ENCODE measurements at regions not wholly inside any gene's neighbourhood (a gene's known extent, or its start where the extent isn't known, plus 50 kb on each side); places are given as distances from the start of the nearest gene placed in this dataset.
A peak's percentile ranks its signal among the peaks of the same experiment; 100 is the strongest.

DNA sequence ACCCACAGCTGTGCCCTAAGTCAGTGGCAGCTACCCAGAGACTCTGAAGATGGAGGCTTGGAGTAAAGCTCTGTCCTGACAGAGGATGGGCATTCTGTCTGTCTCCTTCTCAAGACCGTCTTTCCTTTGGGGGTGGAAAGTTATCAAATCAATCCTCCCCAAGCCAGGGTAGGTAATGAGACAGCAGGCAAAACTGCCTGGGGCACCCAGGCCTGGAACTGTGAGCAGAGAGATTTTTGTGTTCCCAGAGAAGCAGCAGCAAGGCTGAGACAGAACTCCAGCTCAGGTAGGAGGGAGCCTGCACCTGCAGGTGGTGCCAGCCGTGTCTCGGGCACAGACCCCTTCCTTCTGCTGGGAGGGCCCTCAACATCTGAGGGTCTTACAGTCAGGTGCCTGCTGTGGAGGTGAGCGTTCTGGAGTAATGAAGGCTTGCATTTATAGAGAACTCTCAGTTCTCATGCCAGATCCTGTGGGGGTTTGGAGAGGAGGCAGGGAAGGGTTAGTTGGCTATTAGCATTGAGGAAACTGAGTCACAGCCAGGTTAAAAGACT is 95.6 kb downstream of the RIPK4 start:
- no peak for DNase-seq

DNA sequence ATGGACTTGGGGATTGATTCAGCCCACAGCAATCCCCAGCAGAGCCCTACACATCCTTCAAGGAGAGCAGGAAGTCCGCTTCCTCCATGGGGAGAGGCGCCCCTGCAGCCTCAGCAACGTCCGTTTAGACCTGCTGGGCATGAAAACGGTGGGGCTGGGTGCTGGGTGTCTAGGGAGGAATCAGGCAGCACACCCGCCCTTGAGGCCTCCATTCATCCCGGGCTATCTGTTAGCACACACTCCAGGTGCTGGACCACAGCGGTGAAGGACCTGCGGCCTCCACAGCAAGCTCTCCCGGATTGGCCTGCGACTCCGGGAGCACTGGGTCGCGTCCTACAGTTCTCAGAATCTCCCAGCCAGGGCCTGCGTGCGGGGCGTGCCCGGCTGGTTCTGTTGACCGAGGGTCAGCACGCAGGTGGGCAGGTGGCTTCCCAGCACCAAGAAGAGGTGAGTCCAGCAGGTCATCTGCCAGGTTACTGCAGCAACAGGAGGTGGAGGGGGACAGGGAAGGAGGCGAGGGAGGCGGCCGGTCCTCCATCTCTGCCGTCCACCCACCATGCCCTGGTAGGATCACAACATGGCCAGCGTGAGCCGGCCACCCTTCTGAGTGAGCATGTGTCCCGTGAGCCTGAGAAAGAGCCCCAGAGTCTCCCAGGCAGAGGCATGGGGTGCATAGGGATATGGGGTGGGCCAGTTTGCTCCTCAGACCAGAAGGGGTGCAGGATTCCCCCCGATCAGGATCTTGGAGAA is 96.6 kb downstream of the RIPK4 start:
- no peak for DNase-seq

DNA sequence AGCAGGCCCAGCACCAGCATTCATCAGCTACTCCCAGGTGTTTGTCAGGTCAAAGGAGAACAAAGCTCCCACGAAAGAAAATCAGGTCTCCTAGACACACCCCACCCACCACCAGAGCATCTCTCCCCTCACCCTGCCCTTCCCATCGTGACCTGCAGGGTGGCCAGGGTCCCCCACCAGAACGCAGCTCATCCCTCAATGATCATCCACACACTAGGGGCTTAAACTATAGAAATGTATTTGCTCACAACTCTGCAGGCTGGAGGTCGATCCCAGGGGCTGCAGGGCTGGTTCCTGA is 97.4 kb downstream of the RIPK4 start:
- DNase-seq, result no peak

- DNase-seq, result no peak
Measured at GRCh38 chr21:41668686-41669532, 97.9 kb downstream of the RIPK4 start.

DNA sequence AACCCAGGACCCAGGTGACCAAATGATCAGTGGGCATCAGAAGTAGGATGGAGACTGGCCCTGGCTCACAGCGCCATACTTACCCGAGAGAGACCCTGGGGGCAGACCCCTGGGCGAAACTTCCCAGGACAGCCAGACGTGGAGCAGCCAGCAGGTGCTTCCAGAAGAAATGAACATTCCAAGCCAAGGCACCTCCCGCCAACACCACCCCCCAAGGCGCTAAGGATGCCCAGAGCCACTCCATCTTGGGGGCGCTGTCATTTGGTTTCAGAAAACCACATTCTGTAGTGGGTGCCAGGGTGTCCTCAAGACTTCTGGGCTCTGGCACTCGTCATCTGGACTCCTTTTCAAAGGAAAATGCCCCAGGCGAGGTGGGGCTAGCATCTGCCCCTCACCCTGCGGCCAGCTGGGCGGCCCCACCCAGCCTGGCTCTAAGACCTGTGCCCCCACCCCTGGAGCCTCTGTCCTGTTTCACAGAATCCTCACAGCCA is 98.8 kb downstream of the RIPK4 start:
- no peak for DNase-seq

- DNase-seq, result no peak
Measured at GRCh38 chr21:41667136-41667535, 99.7 kb downstream of the RIPK4 start.

- DNase-seq, result peak in 1 of 2 donors; percentile 21
Measured at GRCh38 chr21:41666641-41667081, 100.2 kb downstream of the RIPK4 start.

DNA sequence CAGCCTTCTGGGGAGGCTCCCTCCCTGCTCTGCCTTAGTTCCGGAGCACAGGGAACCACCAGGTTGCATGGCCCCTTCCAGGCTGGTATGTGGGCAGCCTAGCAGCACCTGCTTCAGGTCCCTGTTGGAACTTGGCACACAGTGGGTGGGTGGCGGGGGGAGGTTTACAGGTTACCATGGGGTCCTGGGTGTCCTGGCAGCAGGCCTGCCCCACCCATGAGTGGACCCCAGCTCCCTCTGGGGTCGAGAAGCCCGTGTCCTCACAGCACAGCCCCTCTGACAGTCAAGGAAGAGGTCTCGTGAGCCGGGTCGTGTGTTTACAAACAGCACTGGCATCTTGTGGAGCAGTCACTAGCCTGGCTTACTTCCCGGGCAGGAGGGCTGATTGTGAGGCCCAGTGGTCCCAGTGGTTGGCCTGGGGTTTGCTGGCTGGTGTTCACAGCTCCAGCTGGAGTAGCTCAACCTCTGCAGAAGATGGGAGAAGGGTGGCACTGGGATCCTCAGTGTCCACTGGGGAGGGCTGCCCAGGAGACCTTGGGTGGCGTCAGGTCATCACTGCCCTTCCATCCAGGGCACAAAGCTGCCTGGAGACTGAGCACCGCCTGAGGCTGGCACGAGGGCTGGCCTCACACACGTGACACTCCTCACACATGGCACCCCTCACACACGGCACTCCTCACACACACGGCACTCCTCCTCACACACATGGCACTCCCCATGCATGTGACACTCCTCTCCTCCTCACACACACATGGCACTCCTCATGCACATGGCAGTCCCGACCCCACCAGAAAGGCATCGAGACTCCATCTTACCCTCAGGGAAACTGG is 100.9 kb downstream of the RIPK4 start:
- DNase-seq, result no peak

DNA sequence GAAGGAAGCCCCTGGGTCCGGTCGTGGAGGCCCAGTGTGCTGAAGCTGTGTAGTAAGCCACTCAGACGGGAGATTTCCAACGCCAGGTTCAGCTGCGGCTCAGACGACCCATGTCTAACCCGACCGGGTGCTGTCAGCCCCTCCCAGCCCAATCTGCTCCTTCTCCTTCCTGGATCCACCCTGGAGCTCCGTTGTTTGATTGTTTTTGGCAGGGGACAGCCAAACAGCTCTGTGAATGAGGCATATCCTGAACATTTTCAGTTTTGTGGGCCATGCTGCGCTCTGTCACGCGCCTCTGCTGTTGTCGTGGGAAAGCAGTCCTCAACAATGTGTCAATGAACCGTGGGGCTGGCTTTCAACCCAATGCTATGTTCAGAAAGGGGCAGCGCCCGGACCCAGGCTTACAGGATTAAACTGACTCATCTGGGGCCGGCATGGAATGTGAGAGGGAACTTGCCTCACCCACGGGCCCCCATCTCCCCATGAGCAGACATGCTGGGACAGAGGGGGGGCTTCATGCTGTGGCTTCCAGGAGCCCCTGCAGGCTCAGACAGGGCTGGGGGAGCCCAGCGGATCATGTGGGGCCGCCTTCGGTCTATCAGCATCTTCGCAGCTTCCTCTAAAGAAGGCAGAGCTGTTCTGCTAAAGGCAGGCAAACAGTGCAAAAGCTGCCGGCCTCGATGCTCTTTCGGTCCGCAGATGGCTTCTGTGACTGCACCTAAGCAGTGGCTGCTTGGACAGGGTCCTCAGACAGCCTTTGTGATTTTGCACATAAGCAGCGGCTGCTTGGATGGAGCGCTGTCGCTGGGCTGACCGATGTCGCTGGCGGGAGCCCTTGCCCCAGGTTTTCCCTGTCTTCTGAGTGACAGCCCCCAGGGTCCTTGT is 101.7 kb downstream of the RIPK4 start:
- no peak for DNase-seq

DNA sequence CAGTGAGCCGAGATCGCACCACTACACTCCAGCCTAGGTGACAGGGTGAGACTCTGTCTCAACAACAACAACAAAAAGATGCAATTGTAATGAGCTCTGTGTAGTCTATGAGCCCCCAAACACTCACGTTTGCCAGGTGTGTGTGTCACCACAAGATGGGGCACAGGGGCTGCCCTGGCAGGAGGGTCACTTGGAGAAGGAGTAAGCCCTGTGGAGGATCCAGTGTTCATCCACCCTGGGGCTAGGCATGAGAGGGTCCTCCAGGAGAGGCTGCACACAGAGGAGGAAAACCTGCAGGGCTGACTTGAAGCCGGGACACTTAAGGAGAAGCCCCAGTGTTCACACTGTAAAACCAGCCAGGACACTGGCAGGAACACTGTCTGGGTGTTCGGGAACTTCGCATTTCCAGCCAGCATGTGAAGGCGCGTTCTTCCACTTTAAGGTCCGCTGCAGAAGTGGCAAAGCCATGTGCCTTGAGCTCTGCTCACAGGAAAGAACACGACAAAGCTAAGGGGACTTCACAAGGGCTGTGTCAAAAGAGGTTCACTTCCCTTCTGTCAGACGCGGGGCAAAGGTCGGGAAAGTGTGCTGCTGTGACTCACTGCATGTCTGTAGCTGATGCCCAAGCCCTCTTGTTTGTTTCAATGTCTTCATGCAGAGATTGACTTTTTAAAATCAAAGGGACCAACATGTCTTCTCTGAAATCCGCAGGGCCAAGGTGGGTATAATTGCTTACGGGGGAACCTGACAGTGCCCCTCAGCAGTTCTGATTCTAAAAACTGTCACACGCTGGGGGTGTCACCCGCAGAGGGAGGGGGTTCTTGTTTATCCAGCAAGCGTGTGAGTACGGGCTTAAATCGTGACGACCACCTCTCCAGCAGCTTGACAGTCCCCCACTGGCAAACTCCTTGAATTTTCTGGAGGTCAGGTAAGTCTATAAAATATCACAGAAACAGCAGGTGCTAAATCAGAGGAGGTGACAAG is 102.8 kb downstream of the RIPK4 start:
- DNase-seq, result peak; percentile 21 to 60

DNA sequence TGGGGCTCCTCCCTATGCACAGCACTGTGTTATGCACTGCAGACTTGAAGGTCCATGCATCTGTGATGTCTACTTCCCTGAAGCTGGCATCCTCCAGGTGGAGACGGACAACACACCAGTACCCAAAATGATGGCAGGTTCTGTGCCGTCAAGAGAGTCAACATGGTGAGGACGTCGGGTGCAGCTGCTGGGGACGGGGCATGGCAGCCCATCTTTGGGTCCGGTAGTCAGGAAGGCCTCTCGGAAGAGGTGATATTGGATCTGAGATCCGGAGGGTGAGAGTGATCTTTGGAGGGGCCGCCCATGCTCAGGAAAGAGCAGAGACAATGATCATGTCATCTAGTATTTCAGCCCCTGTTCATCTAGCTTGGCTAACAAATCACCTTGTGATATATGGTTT is 104.1 kb downstream of the RIPK4 start:
- no peak for DNase-seq

- DNase-seq, result no peak
Measured at GRCh38 chr21:41662161-41662560, 104.7 kb downstream of the RIPK4 start.

GRCh38 chr21:41660748-41661147 is 106.1 kb downstream of the RIPK4 start:
- no peak for DNase-seq

- DNase-seq, result no peak
Measured at GRCh38 chr21:41659791-41660560, 106.9 kb downstream of the RIPK4 start.

- DNase-seq, result no peak
Measured at GRCh38 chr21:41656946-41657525, 109.8 kb downstream of the RIPK4 start.

DNA sequence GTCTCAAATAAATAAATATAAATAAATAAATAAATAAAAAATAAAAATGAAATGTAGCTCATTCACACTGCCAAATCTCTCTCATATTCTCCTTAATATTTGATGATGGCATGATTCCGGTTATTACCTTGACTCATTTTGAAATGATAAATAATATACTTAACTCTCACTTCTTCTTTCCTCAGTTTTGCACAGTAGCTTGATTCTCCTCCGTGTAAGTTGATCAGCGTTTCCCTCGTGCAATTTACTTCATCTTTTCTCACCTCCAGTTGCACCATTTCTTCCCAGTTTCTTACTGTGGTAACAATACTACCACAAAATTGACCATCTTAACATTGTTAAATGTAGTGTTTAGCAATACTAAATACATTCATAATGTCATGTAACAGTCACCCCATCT is 111.6 kb downstream of the RIPK4 start:
- DNase-seq, result no peak

DNA sequence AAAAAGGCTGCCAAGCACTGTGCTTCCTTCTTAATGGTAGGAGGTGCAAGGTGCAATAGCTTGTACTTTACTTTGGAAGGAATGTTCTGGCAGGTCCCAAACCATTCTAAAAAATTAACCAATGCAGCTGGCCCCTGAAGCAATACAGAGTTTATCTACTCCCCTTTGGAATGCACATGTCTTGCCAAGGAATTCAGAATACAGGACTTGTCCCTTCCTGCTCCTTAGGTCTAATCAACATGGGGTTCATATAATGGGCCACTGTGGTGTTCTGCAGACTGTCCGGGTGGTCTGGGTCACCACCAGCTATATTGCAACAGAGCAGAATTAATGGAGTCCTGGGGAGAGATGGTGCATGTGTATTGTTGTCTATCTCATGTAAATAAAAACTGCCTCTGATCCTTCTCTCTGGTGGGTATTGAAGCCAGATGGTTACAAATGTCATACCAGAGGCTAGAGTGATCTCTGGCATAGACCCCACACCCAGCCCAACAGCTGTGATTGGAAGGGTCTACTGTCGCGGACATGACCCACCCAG is 112.8 kb downstream of the RIPK4 start:
- no peak for DNase-seq

- DNase-seq, result no peak
Measured at GRCh38 chr21:41653243-41653953, 113.5 kb downstream of the RIPK4 start.
